CMK (cell line): ENCODE measurements at regions not wholly inside any gene's neighbourhood (a gene's known extent, or its start where the extent isn't known, plus 50 kb on each side); places are given as distances from the start of the nearest gene placed in this dataset.

ENCODE experiments used
- DNase-seq: peaks from one replicate; pipeline ENCODE4 v3.0.0-alpha.2; 2010; ENCODE audit warnings: low read depth

DNA sequence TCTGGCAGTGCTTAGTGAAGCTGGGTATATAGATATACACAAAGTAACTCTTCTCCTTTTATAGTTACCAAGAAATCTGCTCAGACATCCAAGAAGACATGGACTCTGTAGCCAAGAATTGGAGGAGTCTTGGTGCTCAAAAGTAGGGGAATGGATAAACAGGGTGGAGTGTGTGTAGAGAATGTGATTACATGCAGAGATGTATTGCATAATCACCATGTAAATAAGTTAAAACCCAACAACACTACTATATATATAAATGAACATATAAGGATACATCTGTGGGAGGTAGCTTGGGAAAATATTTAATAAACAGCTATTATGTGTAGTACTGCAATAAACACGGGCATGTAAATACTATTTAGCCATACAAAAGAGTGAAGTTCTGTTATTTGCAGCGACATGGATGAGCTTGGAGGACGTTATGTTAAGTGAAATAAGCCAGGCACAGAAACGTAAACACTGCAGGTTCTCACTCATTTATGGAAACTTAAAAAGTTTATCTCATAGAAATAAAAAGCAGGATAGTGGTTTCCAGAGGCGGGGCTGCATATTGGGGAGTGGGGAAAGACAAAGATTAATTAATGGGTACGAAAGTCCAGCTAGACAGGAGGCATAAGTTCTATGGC, 207.5 kb downstream of the TENT4A start:
- DNase-seq, result no peak

- no peak for DNase-seq
Observed at GRCh38 chr5:6926491-6927038, 213.3 kb downstream of the TENT4A start.

GRCh38 chr5:6936031-6936430, 222.8 kb downstream of the TENT4A start:
- DNase-seq, result no peak

GRCh38 chr5:6937677-6938076, 224.4 kb downstream of the TENT4A start:
- DNase-seq, result no peak

DNA sequence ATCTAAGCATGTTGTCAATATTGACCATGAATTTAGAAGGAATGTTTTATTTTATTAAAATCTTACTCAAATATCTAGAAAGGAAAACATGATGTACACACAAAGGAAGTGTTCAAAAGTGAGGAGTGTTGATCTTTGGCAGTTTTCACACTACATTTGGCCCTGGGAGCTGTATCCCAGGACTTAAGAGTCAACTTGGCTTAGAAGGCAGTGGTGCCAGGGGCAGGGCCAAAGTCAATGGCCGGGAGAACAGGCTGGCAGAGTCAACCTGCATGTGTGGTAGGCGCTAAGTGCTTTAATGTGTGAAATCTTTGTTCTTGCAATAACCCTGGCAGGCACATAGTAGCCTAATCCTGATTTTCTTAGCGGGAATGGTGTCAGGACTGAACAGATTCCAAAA, 228.4 kb downstream of the TENT4A start:
- DNase-seq, result no peak

- DNase-seq, result no peak
Observed at GRCh38 chr5:6943197-6944112, 230.2 kb downstream of the TENT4A start.

GRCh38 chr5:6948562-6948961, 235.3 kb downstream of the TENT4A start:
- DNase-seq, result no peak

DNA sequence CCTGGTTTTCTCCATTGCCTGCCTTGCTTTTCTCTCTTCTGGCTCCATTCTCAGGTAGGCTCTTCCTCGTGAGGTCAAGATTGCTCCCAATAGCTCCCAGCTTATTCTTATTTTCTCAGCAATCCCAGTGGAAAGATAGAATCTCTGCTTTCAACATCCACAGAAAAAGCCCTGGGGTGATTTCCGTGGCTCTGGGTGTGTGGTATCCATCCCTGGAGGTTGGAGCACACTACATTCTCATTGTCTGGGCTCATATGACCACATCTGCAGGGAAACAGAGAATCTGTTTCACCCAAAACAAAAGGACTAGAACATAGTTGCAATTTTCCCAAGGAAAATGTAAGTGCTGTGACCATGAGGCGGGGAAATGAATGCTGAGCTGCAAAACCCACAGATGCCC, 236.0 kb downstream of the TENT4A start:
- DNase-seq, result no peak

- no peak for DNase-seq
Observed at GRCh38 chr5:6950250-6950649, 237.0 kb downstream of the TENT4A start.

DNA sequence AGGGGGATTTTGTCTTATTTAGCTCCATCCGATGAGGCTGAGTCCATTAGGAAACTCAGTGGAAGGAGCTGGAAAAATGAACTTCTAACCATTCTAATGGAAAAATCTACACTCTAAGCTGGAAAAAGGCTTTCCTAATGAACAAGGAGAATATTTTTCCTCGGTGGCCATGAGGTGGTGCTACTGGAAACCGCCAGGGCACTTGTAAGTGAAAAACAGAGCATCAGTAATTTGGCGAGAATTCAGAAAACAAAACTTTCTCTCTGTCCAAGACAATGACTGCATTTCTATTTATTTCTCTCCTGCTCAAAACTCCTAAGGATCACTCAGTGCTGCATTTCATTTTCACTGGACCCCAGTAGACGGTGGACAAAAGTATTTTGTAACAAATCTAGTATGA, 237.6 kb downstream of the TENT4A start:
- no peak for DNase-seq

GRCh38 chr5:6961123-6961522, 247.9 kb downstream of the TENT4A start:
- DNase-seq, result no peak

GRCh38 chr5:6961837-6962635, 248.8 kb downstream of the TENT4A start:
- no peak for DNase-seq

DNA sequence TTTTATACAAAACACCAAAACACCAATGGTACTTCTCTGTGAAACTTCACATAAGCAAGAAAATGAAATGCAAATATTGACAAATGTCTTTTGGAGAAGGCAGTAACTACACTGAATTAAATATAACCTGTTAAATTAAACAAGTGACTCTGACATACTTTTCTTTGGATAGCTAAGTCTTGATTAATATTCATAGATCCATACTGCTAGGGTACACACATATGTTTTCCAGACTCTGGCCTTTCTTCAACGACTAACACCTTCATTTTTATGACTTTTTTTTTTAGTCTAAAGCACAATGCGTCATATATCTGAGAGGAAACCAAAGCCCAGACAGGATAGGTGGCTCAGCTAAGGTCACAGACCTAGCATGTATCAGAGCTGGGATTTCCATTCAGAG, 263.7 kb downstream of the TENT4A start:
- no peak for DNase-seq

- no peak for DNase-seq
Observed at GRCh38 chr5:6979061-6979460, 265.8 kb downstream of the TENT4A start.

DNA sequence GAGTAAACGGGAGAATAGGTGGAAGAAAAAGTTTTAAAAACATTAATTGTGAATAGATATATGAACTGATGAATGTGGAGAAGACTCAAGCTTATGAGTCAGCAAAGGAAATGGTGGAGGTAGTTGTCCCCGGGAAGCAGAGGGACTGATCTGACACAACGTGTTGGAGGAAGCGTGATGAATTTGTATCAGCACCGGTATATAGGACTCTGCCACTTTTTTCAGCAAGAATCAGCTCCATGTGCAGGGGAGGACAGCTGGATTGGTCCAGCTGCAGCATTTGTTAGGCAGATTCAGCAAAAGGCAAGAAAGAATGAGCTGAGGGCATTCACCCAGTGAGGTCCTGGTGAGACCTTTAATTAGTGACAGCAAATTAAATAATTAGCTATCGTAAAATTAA, 276.0 kb downstream of the TENT4A start:
- no peak for DNase-seq

DNA sequence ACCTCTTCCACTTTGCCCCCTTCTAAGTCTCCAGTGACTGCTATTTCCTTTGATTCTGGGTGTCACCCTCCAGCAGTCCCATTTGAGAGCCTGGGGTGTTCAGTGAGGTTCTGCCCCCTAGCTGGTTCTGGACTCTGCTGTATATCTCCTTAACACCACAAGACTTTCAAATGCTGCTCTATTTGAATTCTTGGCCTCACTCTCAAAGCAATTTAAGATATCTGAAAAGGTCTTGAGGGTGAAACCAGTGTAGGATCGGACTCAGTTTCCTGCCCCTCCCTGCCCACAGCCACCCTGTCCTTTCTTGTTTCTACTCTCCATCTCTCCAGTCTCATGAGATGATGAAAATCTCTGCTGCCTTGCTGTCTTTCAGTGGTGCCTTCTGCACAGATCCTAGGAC, 280.9 kb downstream of the TENT4A start:
- DNase-seq, result no peak

GRCh38 chr5:6995115-6995514, 281.9 kb downstream of the TENT4A start:
- DNase-seq, result no peak

DNA sequence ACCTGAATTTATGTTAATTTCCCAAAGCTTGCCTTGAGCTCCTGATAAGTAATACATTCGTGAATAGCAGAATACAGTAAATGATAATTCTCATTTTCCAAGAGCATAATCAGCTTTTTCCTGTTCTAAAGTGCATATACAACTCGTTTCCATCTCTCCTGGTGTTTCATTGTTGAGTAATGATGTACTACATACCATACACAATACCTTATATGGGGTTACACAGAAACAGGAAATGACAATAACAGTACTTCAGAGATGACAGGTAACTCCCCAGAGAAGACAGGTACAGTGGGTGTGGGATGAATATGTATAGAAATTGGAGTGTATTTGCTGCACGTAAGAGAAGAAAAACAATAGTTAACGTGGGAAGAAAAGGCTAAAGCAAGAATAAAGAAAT, 287.1 kb downstream of the TENT4A start:
- DNase-seq, result no peak

DNA sequence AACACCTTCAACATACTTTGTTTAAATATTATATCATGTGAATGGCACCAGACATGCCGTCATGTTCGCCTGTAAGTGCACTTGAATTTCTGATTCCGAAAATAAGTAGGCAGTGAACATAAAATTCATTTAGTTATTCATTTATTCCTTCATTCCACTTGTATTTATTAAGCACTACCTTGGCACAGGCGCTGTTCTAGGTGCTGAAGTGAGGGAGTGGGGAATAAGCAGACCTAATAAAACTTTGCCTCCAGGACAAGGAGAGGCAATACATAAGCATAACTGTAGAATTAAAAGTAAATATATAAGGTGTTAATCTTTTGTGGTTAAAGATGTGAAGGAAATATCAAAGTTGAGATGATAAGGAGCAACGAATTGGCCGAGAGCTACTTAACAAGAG, 297.4 kb downstream of the TENT4A start:
- no peak for DNase-seq

DNA sequence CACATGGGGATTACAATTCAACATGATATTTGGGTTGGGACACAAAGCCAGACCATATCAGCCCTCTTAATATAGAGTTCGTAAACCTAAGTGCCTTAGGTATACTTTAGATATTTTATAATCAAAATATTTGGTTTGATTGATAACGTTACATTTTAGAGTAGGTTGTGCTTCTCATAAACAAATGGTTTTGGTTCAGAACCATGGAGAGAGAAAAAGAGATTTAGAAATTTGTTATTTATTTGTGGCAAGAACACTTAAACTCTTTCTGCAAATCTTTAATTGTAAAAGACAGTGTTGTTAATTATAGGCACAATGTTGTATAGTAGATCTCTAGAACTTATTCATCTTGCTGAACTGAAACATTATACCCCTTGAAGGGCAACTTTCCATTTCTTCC, 298.8 kb downstream of the TENT4A start:
- no peak for DNase-seq

DNA sequence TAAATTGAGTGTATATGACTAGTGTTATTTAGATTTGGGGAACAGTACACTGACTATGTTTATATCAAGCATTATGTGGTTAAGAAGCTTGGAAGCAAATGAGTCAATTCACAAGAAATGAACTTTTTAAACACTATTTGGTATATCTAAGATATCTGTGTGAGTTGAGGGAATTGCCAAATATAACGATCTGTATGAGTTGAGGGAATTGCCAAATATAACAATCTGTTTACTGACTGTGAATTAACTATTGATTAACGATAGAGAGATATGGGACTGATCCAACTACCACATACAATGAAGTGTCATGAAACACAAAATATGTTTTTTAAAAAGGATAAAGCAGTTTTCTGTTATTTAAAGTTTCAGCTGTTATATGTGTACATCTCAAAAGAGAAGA, 301.4 kb downstream of the TENT4A start:
- DNase-seq, result no peak

- DNase-seq, result no peak
Observed at GRCh38 chr5:7015586-7016256, 302.5 kb downstream of the TENT4A start.
